ENCODE measurements at regions not wholly inside any gene's neighbourhood (a gene's known extent, or its start where the extent isn't known, plus 50 kb on each side); places are given as distances from the start of the nearest gene placed in this dataset.

GRCh38 chr14:96961895-96962294 is 164.7 kb downstream of the VRK1 start:
- TF ChIP-seq CTCF (conservative IDR thresholded peaks at IDR 0.05), result no peak

GRCh38 chr14:96962337-96962736 is 165.2 kb downstream of the VRK1 start:
- no peak for TF ChIP-seq CTCF (conservative IDR thresholded peaks at IDR 0.05)
- H3K27ac ChIP-seq, result no peak overlapping the region

More at GRCh38 chr14:96961895-96962294, 164.7 kb downstream of the VRK1 start:
- H3K27ac ChIP-seq, result no peak overlapping the region

- TF ChIP-seq CTCF (conservative IDR thresholded peaks at IDR 0.05), result no peak
- no peak overlapping the region for H3K27ac ChIP-seq
Observed at GRCh38 chr14:96964726-96965415, 167.7 kb downstream of the VRK1 start.

GRCh38 chr14:96965885-96966595 is 168.9 kb downstream of the VRK1 start:
- H3K27ac ChIP-seq, result no peak overlapping the region
- TF ChIP-seq CTCF (conservative IDR thresholded peaks at IDR 0.05), result no peak

- no peak overlapping the region for H3K27ac ChIP-seq
- no peak for TF ChIP-seq CTCF (conservative IDR thresholded peaks at IDR 0.05)
Observed at GRCh38 chr14:96975116-96975515, 177.9 kb downstream of the VRK1 start.

DNA sequence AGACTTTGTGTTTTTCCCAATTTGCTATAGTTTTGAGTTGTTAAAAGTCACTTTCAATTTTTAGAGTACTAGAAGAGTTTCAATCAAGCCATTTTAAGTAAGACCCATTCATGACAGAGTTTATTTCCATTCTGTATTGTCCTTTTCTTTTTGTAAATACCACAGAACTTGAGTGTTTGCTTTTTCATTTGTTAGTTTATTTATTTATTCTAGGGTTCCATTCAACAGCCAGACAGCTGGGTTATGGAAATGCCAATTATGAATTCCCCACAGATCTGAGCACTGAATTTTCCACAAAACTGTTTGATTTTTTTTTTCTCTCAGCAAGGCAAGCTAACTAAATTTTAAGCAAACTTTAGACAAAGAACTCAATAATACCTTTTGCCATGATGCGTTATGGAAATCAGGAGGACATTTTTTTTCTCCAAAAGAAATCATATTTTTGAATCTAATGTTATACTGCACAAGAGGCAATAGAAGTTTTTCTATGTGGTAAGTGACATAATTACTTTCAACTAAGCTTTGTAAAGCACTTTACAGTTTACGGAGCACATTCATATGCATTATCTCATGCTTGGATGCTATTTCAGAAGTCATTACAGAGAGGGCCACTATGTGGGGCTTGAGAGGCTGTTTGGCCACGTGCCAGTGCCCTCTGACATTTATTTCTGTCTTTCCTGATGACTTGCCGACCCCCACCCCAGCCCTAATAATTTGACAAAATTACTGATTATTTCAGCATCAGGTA is 181.5 kb downstream of the VRK1 start:
- H3K27ac ChIP-seq, result no peak overlapping the region
- no peak for TF ChIP-seq CTCF (conservative IDR thresholded peaks at IDR 0.05)

GRCh38 chr14:96979611-96980074 is 182.5 kb downstream of the VRK1 start:
- H3K27ac ChIP-seq, result no peak overlapping the region
- no peak for TF ChIP-seq CTCF (conservative IDR thresholded peaks at IDR 0.05)
